T-helper 1 cell (primary cell): ENCODE measurements at regions not wholly inside any gene's neighbourhood (a gene's known extent, or its start where the extent isn't known, plus 50 kb on each side); places are given as distances from the start of the nearest gene placed in this dataset.

Experiments used
- DNase-seq, 5 donors: peaks; one replicate each; pipeline ENCODE4 v3.0.0-alpha.2; 2012 to 2020

- DNase-seq: no peak
Observed at GRCh38 chr10:111953949-111954348, 229.6 kb downstream of the GPAM start.

- DNase-seq: no peak
Observed at GRCh38 chr10:111954386-111954785, 229.2 kb downstream of the GPAM start.

DNA sequence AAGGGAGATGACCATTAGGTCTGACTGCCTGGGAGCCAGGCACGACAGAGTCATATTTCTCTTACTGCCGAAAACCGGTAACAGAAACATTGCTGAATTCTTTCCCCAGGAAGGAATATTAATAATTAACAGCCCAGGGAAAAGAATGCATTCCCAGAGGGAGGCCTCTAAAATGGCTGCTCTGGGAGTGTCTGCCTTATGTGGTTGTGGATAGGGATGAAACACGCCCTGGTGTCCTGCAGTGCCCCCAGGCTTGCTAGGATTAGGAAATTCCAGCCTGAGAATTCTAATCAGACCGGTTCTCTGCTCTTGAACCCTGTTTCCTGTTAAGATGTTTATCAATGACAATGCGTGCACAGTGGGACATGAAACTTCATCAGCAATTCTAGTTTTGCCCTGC lies 226.7 kb downstream of the GPAM start:
- no peak for DNase-seq

DNA sequence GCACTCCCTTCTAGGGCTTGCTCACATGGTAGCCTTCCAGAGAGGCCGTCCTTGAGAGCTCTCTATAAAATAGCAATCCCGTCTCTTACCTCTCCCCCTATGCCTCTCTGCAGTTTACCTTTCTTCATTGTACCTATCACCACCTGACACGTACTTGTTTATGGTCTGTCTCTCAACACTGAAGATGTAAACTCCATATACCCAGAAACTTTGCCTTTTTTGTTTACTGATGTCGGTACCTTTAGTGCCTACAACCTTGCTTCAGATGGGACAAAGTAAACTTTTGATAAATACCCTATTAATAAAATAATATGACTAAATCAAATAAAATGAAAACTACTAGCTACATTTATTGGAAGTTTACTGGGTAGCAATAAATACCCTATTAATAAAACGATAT lies 220.6 kb downstream of the GPAM start:
- DNase-seq: no peak

DNA sequence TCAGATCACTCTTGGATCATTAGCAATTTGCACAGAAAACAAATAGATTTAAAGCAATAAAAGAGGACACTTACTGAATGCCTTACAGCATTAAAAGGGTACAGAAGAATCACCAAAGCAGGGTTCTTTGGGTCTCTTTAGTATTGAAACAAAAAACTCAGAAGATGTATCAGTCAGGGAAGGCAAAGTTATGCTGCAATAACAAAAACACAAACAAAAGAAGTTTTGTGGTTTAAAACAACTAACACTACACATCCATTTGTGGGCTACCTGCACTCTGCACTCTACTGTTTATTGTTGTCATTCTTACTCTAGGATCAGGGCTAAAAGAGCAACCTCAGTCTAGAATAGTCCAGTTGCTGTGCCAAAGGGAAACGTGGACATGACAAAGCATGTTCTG lies 216.4 kb downstream of the GPAM start:
- DNase-seq: no peak

- DNase-seq: no peak
Observed at GRCh38 chr10:111967547-111967946, 216.0 kb downstream of the GPAM start.

DNA sequence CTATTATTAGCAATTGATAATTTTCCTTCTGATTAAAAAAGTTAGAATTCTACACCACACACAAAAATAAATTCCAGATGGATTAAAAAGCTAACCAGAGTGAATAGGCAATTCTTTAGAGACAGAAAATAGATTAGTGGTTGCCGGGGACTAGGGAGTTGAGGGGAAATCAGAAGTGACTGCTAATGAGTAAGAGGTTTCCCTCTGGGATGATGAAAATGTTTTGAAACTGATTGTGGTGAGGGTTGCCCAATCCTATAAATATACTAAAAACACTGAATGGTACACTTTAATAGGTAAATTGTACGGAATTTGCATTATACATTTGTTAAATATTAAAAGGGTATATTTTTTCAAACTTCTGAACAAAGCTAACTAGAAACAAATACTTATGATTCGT lies 214.9 kb downstream of the GPAM start:
- no peak for DNase-seq

- DNase-seq: no peak
Observed at GRCh38 chr10:111970111-111970510, 213.5 kb downstream of the GPAM start.

GRCh38 chr10:111972109-111972508 lies 211.5 kb downstream of the GPAM start:
- no peak for DNase-seq

DNA sequence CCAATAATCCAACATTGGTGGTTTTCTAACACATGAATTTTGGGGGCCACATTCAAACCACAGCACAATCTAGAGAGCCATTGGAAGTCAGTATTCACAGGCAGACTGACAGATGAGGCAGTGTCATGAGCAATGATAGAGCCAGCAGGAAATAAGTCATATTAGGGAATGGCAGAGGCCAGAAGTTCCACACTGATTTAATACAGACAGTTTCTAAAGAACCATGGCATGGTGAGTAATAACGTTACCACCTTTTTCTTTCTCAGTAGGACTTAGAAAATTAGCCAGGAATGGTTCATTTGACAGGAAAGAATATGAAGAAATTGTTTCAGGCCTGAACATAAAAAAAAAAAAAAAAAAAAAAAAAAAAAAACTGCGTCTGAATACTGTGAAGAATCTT lies 210.3 kb downstream of the GPAM start:
- no peak for DNase-seq

DNA sequence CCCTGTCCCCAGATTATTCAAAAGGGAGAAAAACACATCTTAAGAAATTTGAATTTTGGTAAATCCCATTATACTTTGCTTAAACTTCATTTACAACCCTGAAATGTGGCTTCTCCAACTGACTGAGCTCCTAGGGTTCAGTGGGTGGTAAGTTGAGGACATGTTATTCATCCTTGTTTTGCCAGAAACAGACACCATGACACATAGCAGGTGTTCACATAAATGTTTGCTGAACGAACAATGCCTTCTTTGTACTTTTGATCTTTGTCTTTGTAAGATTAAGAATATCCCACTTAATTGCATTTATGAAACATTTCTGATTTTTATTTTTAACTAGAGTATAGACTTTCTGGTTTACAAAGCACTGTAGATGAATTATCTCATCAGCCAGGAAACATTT lies 209.7 kb downstream of the GPAM start:
- no peak for DNase-seq

- DNase-seq: no peak
Observed at GRCh38 chr10:111974325-111974724, 209.2 kb downstream of the GPAM start.

GRCh38 chr10:111976557-111976956 lies 207.0 kb downstream of the GPAM start:
- DNase-seq: no peak

GRCh38 chr10:111984057-111984456 lies 199.5 kb downstream of the GPAM start:
- no peak for DNase-seq

GRCh38 chr10:111986079-111986478 lies 197.5 kb downstream of the GPAM start:
- no peak for DNase-seq

DNA sequence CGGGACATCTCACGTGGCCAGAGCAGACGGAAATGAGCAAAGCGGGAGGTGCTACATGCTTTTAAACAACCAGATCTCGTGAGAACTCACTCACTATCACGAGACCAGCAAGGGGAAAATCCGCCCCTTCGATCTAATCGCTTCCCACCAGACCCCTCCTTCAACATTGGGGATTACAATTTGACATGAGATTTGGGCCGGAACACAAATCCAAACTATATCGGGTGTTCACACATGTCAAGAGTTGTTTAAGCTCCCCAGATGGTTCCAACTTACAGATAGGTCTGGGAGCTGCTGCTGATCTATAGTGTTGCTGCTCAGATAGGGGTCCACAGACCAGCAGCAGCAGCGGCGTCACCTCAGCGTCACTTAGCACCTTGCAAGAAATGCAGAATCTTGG lies 194.9 kb downstream of the GPAM start:
- no peak for DNase-seq

GRCh38 chr10:111989136-111989911 lies 194.2 kb downstream of the GPAM start:
- no peak for DNase-seq

- DNase-seq: no peak
Observed at GRCh38 chr10:111990734-111991133, 192.8 kb downstream of the GPAM start.

- no peak for DNase-seq
Observed at GRCh38 chr10:111993321-111993720, 190.2 kb downstream of the GPAM start.

GRCh38 chr10:111993872-111994426 lies 189.6 kb downstream of the GPAM start:
- no peak for DNase-seq

DNA sequence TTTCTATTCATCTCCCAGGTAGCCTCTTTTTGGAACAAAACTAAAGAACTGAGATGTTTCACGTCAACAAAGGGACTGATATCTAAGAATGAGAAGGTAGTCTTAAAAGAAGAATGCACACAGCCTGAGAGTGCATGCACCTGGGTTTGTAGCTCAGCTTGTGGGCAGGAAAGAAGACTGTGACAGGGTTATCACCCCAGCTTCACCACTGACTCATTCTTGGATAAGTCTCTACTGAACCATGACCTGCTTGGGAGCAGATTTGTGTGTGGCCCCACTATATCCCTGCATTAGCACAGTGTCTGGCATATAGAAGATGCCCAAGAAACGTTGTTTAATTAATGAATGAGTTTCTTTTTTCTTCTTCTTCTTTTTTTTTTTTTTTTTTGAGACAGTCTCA lies 187.5 kb downstream of the GPAM start:
- DNase-seq: no peak

DNA sequence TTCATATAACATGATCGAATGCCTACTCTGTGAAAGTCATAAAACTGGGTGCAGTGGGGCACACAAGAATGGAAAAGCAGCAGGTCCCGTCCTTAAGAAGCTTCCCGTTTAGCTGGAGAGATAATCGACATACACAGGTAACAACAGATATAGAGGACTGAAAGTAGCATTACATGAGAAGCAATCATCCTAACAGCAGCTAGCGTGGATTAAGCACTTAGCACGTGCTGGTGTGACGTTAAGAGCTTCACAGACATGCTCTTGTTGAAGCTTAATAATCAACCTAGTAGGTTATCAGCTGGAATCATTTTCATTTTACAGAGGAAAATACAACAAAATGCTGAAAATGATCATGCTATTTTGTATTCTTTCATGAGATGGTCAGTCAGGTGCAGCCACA lies 184.8 kb downstream of the GPAM start:
- no peak for DNase-seq

- no peak for DNase-seq
Observed at GRCh38 chr10:111999205-111999914, 184.2 kb downstream of the GPAM start.

DNA sequence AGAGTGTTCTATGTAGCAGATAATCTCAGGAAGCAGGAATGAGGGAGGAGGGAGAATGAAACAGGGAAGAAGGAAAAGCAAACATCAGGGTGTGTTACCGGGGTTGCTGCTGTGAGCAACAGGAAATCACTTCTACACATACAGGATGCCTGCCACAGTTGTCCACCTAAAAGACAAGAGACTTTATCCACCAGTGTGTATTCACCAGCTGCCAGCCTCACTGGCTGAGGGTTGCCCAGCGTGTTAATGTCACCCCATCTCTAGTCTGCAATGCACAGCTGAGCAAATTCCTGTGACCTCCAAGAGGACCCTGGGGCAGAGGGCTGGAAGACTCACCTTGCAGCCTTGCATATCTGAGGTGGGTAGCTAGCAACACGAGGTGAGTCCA lies 183.7 kb downstream of the GPAM start:
- DNase-seq: no peak
